ENCODE measurements at regions not wholly inside any gene's neighbourhood (a gene's known extent, or its start where the extent isn't known, plus 50 kb on each side); places are given as distances from the start of the nearest gene placed in this dataset.
"Not testable (repeated sequence)": the region's sequence is repeated elsewhere in the genome, so short reads cannot be mapped to it uniquely, and the experiment has no call there.

DNA sequence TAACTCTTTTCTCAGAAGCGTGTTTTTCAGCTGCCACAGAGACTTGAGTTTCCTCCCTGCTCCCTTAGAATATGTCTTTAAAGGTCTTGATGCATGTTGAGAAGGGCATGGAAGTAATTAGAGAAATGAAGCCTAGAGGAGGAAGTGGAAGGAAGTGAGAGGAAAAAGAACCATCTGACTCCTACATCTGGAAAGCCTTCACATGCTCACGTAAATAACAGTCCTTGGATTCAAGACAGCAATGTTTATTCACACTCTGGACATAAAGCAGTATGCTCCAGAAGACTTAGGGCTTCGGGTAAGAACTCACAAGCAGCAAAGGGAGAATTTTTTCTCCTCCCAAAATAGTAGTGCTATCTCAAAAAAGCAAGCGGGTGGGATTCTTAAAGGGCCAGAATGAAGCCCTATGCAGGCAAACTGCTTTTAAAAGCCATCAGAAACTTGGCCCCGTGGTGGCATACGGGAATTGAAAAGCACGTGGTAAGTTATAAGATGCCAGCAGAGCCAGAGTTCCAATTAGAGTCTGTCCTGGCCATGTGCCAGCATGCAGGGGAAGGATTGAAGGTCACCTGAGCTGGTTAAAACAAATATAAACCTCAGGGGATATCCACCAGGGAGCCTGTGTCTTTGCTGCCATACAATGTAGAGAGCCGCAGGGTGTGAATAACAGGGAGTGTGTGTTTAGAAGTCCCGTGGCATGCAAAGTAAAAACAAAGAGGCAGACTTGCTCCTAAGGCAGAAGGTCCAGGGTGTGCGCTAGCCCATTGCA is 380.8 kb upstream of the NDN start:
- Histone ChIP-seq H3K4me2 (no peak overlapping the region), H3K79me2 (ENCODE audit: insufficient read depth, low read depth) (no peaks in the 10 kb centered on the region), H3K4me3 (IDR thresholded peaks at IDR 0.05; ENCODE audit: insufficient read depth, low read depth, low read length) (no peak overlapping the region), H2AFZ (ENCODE audit: low read depth) (no peak overlapping the region), H3K9ac (no peak overlapping the region), H3K4me1 (ENCODE audit: low read depth, poor library complexity, severe bottlenecking) (no peaks in the 10 kb centered on the region), H3K36me3 (ENCODE audit: insufficient read depth) (no peaks in the 10 kb centered on the region), H4K20me1 (ENCODE audit: insufficient read depth) (no peaks in the 10 kb centered on the region), H3K27ac (no peak overlapping the region), H3K27me3 (ENCODE audit: insufficient read depth, low read depth) (no peaks in the 10 kb centered on the region)
- TF ChIP-seq, protein P1, sequence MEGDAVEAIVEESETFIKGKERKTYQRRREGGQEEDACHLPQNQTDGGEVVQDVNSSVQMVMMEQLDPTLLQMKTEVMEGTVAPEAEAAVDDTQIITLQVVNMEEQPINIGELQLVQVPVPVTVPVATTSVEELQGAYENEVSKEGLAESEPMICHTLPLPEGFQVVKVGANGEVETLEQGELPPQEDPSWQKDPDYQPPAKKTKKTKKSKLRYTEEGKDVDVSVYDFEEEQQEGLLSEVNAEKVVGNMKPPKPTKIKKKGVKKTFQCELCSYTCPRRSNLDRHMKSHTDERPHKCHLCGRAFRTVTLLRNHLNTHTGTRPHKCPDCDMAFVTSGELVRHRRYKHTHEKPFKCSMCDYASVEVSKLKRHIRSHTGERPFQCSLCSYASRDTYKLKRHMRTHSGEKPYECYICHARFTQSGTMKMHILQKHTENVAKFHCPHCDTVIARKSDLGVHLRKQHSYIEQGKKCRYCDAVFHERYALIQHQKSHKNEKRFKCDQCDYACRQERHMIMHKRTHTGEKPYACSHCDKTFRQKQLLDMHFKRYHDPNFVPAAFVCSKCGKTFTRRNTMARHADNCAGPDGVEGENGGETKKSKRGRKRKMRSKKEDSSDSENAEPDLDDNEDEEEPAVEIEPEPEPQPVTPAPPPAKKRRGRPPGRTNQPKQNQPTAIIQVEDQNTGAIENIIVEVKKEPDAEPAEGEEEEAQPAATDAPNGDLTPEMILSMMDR (conservative IDR thresholded peaks at IDR 0.05; ENCODE audit: low read depth, low read length), result no peak

DNA sequence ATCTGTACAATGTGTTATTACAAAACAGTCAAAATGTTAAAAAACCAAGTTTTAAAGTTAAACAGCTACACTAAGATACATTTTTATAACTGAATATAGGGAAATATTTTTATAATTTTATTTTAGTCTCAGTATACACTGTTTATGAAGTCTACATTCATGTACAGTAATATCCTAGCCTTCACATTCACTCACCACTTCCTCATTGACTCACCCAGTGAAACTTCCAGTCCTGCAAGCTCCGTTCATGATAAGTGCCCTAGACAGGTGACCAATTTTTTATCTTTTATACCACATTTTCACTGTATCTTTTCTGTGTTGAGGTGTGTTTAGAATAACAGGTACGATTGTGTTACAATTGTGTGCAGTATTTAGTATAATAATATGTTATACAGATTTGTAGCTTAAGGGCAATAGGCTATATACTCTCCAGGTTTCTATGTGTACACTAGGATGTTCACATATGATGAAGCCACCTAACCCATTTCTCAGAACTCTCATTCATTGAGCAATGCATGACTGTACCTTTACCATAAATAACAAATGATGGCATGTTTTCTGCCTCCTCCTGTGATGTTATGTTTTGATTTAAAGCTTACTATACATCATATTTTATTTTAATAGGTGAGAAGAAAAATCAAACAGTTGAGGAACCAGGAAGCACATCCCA is 388.4 kb upstream of the NDN start:
- no peaks in the 10 kb centered on the region for H3K27me3 ChIP-seq (ENCODE audit: insufficient read depth, low read depth)
- no peaks in the 10 kb centered on the region for H3K36me3 ChIP-seq (ENCODE audit: insufficient read depth)
- TF ChIP-seq, protein P1 (conservative IDR thresholded peaks at IDR 0.05; ENCODE audit: low read depth, low read length), result no peak
- H3K4me1 ChIP-seq (ENCODE audit: low read depth, poor library complexity, severe bottlenecking), result no peaks in the 10 kb centered on the region
- no peak overlapping the region for H3K27ac ChIP-seq
- H3K9ac ChIP-seq, result no peak overlapping the region
- no peaks in the 10 kb centered on the region for H4K20me1 ChIP-seq (ENCODE audit: insufficient read depth)
- H3K79me2 ChIP-seq (ENCODE audit: insufficient read depth, low read depth), result no peaks in the 10 kb centered on the region
- H3K4me2 ChIP-seq, result no peak overlapping the region
- no peak overlapping the region for H3K4me3 ChIP-seq (IDR thresholded peaks at IDR 0.05; ENCODE audit: insufficient read depth, low read depth, low read length)
- H2AFZ ChIP-seq (ENCODE audit: low read depth), result no peak overlapping the region

DNA sequence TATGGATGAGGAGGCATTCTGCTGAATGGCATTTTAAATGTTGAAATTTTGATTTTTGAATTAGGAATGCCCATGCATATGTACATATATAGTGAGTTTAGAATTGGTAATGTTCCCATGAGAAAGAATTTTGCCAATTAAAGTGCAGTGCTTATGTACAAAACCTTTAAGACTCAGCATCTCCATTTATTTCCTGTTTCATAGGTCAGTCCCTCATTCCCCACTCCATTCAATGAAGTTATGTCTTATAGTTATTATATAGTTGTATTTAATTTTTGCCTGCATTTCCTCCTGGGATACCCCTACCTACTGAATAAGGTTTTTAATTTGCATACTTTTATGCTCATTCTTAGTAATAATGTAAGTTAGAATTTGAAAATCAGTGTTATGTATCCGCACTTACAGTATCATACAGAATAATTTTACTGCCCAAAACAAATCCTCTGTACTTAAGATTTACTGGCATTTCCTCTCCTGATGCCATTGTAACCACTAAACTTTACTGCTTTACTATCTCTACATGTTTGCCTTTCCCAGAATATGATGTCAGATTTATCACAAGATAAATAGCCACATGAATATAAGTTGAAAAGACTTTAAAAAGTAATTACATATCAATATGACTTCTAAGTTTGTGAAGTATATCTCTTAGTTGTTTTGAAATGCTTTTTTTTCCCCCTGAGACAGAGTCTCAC is 389.1 kb upstream of the NDN start:
- no peaks in the 10 kb centered on the region for H3K36me3 ChIP-seq (ENCODE audit: insufficient read depth)
- H2AFZ ChIP-seq (ENCODE audit: low read depth), result no peak overlapping the region
- no peak overlapping the region for H3K4me2 ChIP-seq
- H3K27me3 ChIP-seq (ENCODE audit: insufficient read depth, low read depth), result no peaks in the 10 kb centered on the region
- H3K4me3 ChIP-seq (IDR thresholded peaks at IDR 0.05; ENCODE audit: insufficient read depth, low read depth, low read length), result no peak overlapping the region
- H3K79me2 ChIP-seq (ENCODE audit: insufficient read depth, low read depth), result no peaks in the 10 kb centered on the region
- no peaks in the 10 kb centered on the region for H4K20me1 ChIP-seq (ENCODE audit: insufficient read depth)
- no peak overlapping the region for H3K9ac ChIP-seq
- no peak overlapping the region for H3K27ac ChIP-seq
- TF ChIP-seq, protein P1 (conservative IDR thresholded peaks at IDR 0.05; ENCODE audit: low read depth, low read length), result no peak
- no peaks in the 10 kb centered on the region for H3K4me1 ChIP-seq (ENCODE audit: low read depth, poor library complexity, severe bottlenecking)

DNA sequence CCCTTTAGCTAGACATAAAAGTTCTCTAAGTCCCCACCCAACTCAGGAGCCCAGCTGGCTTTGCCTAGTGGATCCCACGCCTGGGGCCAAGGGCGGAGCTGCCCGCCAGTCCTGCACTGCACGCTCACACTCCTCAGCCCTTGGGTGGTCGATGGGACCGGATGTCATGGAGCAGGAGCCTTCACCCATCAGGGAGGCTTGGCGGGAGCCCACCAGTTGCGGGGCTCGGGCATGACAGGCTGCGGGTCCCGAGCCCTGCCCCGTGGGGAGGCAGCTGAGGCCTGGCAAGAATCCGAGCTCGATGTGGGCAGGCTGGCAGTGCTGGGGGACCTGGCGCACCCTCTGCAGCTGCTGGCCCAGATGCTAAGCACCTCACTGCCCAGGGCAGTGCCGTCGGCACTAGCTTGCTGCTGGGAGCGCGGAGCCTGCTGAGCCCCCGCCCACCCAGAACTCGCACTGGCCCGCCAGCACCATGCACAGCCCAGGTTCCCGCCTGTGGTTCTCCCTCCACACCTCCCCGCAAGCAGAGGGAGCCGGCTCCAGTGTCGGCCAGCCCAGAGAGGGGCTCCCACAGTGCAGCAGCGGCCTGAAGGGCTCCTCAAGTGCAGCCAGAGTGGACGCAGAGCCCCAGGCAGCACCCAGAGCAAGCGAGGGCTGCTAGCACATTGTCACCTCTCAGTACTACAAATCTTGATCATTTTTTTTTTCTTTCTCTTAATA is 391.4 kb upstream of the NDN start:
- H3K4me1 ChIP-seq (ENCODE audit: low read depth, poor library complexity, severe bottlenecking), result no peaks in the 10 kb centered on the region
- no peak overlapping the region for H3K27ac ChIP-seq
- H3K27me3 ChIP-seq (ENCODE audit: insufficient read depth, low read depth), result no peaks in the 10 kb centered on the region
- no peaks in the 10 kb centered on the region for H3K36me3 ChIP-seq (ENCODE audit: insufficient read depth)
- no peak overlapping the region for H3K4me3 ChIP-seq (IDR thresholded peaks at IDR 0.05; ENCODE audit: insufficient read depth, low read depth, low read length)
- H3K9ac ChIP-seq, result no peak overlapping the region
- TF ChIP-seq, protein P1 (conservative IDR thresholded peaks at IDR 0.05; ENCODE audit: low read depth, low read length), result no peak
- H3K4me2 ChIP-seq, result no peak overlapping the region
- H2AFZ ChIP-seq (ENCODE audit: low read depth), result no peak overlapping the region
- no peaks in the 10 kb centered on the region for H4K20me1 ChIP-seq (ENCODE audit: insufficient read depth)
- no peaks in the 10 kb centered on the region for H3K79me2 ChIP-seq (ENCODE audit: insufficient read depth, low read depth)

DNA sequence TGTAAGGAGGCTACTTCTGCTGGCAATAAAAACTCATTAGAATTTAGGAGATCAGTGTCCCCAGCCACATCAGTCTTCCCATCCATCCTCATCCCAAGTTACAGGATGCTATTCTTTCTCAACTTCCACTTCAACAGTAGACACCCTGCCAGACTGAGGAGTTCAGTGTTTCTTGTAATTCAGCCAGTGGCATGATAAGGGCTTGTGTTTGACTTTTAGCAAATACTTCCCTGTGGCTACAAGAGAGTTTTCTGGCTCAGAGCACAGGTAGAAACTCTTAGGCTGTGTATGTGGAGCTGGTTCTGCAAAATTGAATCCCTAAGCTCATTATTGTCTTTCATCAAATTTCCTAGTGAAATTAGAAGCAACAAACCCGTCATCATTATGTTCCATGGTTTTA is 401.8 kb upstream of the NDN start:
- H3K27me3 ChIP-seq (ENCODE audit: insufficient read depth, low read depth); H3K4me1 ChIP-seq (ENCODE audit: low read depth, poor library complexity, severe bottlenecking); H2AFZ ChIP-seq (ENCODE audit: low read depth); H3K4me2 ChIP-seq; H3K27ac ChIP-seq; H3K4me3 ChIP-seq (IDR thresholded peaks at IDR 0.05; ENCODE audit: insufficient read depth, low read depth, low read length); H4K20me1 ChIP-seq (ENCODE audit: insufficient read depth); H3K79me2 ChIP-seq (ENCODE audit: insufficient read depth, low read depth); H3K36me3 ChIP-seq (ENCODE audit: insufficient read depth); H3K9ac ChIP-seq: not testable (repeated sequence)

DNA sequence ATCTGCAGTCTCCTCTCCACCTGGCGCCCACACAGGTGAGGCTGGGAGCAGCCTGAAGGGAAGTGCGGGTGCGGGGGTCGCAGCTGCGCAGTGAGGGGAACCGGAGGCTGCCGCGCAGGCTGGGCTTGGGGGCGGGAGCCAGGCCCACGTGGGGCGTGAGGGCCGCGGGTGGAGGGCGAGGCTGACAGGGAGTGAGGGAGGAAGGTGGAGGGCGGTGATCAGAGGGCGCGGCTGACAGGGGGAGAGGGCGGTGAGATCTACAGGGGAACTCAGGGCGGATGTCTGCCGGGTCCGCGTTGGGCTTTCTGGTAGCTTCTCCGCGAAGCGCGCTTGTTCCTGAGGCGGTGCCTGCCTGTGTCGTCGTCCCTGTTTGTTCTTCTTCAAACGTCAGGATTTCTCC is 414.4 kb upstream of the NDN start:
- H3K27me3 ChIP-seq (ENCODE audit: insufficient read depth, low read depth); H3K27ac ChIP-seq; H3K79me2 ChIP-seq (ENCODE audit: insufficient read depth, low read depth); H3K4me3 ChIP-seq (IDR thresholded peaks at IDR 0.05; ENCODE audit: insufficient read depth, low read depth, low read length); H3K4me1 ChIP-seq (ENCODE audit: low read depth, poor library complexity, severe bottlenecking); H3K36me3 ChIP-seq (ENCODE audit: insufficient read depth); H4K20me1 ChIP-seq (ENCODE audit: insufficient read depth); H2AFZ ChIP-seq (ENCODE audit: low read depth); H3K4me2 ChIP-seq; H3K9ac ChIP-seq: not testable (repeated sequence)

Measured in KMS-11 (cell line).